GM20000 (cell line): ENCODE measurements at regions not wholly inside any gene's neighbourhood (a gene's known extent, or its start where the extent isn't known, plus 50 kb on each side); places are given as distances from the start of the nearest gene placed in this dataset.

Experiments
- DNase-seq: peaks from one replicate; pipeline ENCODE4 v3.0.0; 2012; ENCODE audit warnings: low spot score
- TF ChIP-seq, protein P1 (sequence below): IDR thresholded peaks from 2 replicates; pipeline ENCODE4 v1.5.1; 2012; ENCODE audit warnings: mild to moderate bottlenecking, control low read depth; ENCODE audit errors: extremely low read depth, missing control alignments

DNA sequence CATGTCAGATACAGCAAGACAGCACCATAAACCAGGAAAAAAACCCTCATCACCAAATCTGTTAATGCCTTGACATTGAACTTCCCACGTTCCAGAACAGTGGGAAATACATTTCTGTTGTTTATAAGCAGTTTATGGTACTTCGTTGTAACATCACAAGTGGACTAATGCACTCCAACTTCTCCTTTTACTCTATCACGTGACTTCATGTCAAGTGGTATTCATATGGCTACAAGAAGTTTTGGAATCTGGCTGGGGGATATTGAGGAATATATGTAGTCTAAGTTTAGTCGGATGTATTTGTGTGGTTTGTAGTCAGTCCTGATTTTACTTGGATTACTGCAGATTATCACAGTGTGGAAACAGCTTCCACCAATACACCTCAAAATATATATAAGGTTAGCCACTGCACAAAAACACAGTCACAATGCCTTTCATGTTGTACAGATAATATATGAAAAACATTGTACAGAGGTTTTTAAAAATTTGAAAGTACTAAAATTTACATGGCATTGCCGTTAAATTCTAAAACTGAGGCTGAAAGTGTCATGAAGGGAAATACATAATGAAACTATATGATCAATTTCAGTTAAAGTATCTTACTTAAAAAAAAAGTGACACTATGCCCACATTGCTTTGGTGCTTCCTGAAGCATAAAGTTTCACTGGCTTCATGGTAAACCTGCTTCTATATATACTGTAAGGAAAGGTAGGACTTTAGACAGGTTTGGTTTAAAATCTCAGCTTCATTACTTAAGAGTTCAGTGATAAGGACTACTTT, 134.1 kb downstream of the CASP12 start:
- no peak for DNase-seq

DNA sequence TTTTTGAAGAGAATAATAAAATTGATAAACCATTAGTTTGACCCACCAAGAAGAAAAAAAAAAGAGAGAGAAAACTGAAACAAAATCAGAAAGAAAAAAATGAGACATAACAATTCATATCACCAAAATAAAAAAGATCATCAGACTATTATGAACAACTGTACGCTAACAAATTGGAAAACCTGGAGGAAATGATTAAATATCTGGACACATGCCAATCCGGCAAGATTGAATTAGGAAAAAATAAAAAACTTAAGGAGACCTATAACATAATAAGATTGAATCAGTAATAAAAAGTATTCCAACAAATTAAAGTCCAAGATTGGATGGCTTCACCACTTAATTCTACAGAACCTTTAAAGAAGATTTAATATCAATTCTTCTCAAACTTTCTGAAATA, 136.7 kb downstream of the CASP12 start:
- no peak for DNase-seq
- TF ChIP-seq, protein P1, sequence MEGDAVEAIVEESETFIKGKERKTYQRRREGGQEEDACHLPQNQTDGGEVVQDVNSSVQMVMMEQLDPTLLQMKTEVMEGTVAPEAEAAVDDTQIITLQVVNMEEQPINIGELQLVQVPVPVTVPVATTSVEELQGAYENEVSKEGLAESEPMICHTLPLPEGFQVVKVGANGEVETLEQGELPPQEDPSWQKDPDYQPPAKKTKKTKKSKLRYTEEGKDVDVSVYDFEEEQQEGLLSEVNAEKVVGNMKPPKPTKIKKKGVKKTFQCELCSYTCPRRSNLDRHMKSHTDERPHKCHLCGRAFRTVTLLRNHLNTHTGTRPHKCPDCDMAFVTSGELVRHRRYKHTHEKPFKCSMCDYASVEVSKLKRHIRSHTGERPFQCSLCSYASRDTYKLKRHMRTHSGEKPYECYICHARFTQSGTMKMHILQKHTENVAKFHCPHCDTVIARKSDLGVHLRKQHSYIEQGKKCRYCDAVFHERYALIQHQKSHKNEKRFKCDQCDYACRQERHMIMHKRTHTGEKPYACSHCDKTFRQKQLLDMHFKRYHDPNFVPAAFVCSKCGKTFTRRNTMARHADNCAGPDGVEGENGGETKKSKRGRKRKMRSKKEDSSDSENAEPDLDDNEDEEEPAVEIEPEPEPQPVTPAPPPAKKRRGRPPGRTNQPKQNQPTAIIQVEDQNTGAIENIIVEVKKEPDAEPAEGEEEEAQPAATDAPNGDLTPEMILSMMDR, result no peak

More for the DNA sequence above, 134.1 kb downstream of the CASP12 start:
- TF ChIP-seq, protein P1, result no peak

DNA sequence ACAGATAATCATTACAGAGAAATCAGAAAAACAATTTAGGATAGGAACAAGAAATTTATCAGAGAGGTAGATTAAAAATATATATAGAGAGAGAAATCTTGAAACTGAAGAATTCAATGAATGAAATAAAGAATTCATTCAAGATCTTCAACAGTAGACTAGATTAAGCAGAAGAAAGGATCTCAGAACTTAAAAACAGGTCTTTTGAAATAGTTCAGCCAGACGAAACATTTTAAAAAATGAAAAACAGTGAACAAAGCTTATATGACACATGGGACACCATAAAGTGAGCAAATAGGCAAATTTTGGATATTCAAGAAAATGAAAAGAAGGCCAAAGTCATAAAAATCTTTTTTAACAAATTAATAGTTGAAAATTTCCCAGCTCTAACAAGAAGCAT, 138.8 kb downstream of the CASP12 start:
- DNase-seq, result no peak

DNA sequence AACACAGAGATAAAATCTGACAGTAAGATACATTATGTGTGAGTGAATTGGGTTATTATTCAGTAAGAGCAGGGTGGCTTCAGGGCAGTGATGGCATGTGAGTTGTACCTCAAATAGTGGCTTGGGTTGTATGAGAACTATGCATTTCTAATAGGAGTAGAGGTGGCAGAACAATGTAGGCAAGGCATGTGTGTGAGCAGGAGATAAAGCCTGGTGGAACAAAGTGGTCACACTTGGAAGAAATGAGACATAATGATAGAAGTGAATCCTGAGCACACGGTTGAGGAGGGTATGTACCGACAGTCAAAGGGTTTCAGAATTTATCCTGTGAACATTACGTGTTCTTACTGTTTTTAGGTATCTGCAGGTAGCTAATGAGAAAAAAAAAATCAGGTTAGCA, 159.3 kb downstream of the CASP12 start:
- TF ChIP-seq, protein P1, result no peak
- no peak for DNase-seq

More for the DNA sequence above, 138.8 kb downstream of the CASP12 start:
- TF ChIP-seq, protein P1, result no peak

DNA sequence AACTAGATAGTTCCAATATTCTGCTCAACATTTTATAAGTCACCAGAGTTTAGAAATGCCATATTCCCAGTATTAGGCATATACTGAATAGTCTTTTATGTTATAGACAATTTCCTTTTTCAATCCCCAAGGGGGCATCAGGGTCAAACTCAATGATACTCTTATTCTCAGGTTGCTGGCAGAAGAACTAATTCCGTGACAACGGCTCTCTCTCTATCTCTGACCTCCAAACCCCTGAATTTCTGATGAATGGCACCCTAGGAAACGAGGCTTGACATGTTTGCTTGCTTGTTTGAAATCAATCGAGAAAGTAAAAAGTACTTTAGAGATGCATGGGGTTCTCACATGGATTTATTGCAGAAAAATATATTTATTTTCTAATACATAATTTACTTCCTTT, 160.1 kb downstream of the CASP12 start:
- DNase-seq, result no peak
- TF ChIP-seq, protein P1, result no peak

DNA sequence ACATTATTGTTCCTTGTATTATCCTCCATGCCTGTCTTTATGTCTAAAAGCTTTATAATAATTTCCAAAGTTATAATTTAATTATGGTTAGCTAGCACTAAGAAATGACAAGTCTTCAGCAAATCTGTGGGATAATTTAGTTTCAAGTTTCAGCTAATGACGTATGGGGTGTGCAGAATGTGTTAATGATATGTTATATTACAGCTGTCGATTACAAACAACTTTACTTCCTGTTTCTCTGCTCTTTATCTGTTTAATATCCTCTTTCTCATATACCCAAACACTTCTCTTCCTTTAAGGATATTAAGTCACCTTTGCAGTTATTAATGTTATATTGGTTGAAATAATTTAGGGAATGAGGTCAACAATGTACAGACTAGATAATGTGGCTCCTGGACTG, 161.8 kb downstream of the CASP12 start:
- TF ChIP-seq, protein P1, result no peak
- no peak for DNase-seq

DNA sequence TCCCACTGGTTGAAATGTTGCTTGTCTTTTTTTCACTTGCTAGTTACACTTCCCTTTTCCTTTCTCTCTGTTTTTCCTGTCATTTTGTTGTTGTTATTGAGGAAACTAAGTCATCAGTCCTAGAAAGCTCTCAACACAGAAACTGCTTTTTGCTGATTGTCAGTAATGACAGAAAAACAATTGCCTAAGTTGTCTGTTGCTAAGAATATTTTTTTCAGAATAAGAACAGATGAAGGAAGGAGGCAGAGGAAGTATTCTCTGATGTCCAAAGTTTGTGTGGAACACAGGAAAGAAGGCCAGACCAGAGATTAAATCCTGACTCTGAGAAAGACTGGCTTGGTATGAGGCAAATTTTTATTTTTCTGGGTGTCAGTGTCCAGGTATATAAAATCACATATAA, 163.3 kb downstream of the CASP12 start:
- TF ChIP-seq, protein P1, result no peak
- no peak for DNase-seq
